Endodermal cell (in vitro differentiated cells): ENCODE measurements at regions not wholly inside any gene's neighbourhood (a gene's known extent, or its start where the extent isn't known, plus 50 kb on each side); places are given as distances from the start of the nearest gene placed in this dataset.
"Not testable (repeated sequence)": the region's sequence is repeated elsewhere in the genome, so short reads cannot be mapped to it uniquely, and the experiment has no call there.

Source experiments
- DNase-seq: peaks from one replicate; pipeline ENCODE4 v3.0.0-alpha.2; 2017
- H3K27ac ChIP-seq: 2 replicates; pipeline ENCODE4 v1.5.1; 2013; ENCODE audit warnings: mild to moderate bottlenecking, low read depth, low read length, moderate library complexity
- H3K27me3 ChIP-seq: 2 replicates; pipeline ENCODE4 v1.6.1; 2013; ENCODE audit warnings: mild to moderate bottlenecking, low read length, moderate library complexity; ENCODE audit not compliant: insufficient read depth, control insufficient read depth, poor library complexity, severe bottlenecking
- H3K36me3 ChIP-seq: 2 replicates; pipeline ENCODE4 v1.7.0; 2013; ENCODE audit warnings: mild to moderate bottlenecking, low read length, moderate library complexity; ENCODE audit not compliant: control insufficient read depth, insufficient read depth
- H3K4me1 ChIP-seq: one replicate; pipeline ENCODE4 v1.7.0; 2013; ENCODE audit warnings: low read length; ENCODE audit not compliant: control insufficient read depth, insufficient read depth
- H3K4me3 ChIP-seq: 2 replicates; pipeline ENCODE4 v1.5.1; 2013; ENCODE audit warnings: mild to moderate bottlenecking, low read length, moderate library complexity
- H3K9ac ChIP-seq: 2 replicates; pipeline ENCODE4 v1.6.1; 2013; ENCODE audit warnings: mild to moderate bottlenecking, low read length, moderate library complexity; ENCODE audit not compliant: poor library complexity, severe bottlenecking; ENCODE audit errors: extremely low read depth
- H3K9me3 ChIP-seq: 2 replicates; pipeline ENCODE4 v1.6.1; 2013; ENCODE audit warnings: mild to moderate bottlenecking, low read length, moderate library complexity; ENCODE audit not compliant: control insufficient read depth
- H3K27ac Mint-ChIP-seq: 2 replicates; pipeline ENCODE4 v1.8.0; 2020; ENCODE audit warnings: mixed read lengths
- H3K27me3 Mint-ChIP-seq: 2 replicates; pipeline ENCODE4 v1.8.0; 2021; ENCODE audit warnings: mild to moderate bottlenecking, mixed read lengths; ENCODE audit not compliant: insufficient read depth
- H3K36me3 Mint-ChIP-seq: 2 replicates; pipeline ENCODE4 v1.8.0; 2020; ENCODE audit warnings: low read depth, mixed read lengths
- H3K4me1 Mint-ChIP-seq: 2 replicates; pipeline ENCODE4 v1.8.0; 2020; ENCODE audit warnings: mixed read lengths
- H3K4me3 Mint-ChIP-seq: 2 replicates; pipeline ENCODE4 v1.8.0; 2020; ENCODE audit warnings: mild to moderate bottlenecking, moderate library complexity, mixed read lengths
- H3K9me3 Mint-ChIP-seq: 2 replicates; pipeline ENCODE4 v1.8.0; 2020; ENCODE audit warnings: mild to moderate bottlenecking, mixed read lengths
- CTCF ChIP-seq: fragments of 200-600 bp; sonication (generic); conservative IDR thresholded peaks from 2 replicates; pipeline ENCODE4 v1.5.0; 2021; ENCODE audit warnings: antibody characterized with exemption, mild to moderate bottlenecking
- WGBS, 2 experiments: methylation state at CpG; one replicate each; pipeline versions ENCODE4 v1.1.5 to v1.1.7; 2013; ENCODE audit warnings: missing lambda C conversion rate in 2 of 2, mixed read lengths in 1 of 2; ENCODE audit not compliant: insufficient coverage in 1 of 2, insufficient read length in 1 of 2; 5-methylcytosine and 5-hydroxymethylcytosine counted together

- no peaks in the 10 kb centered on the region for H3K4me1 Mint-ChIP-seq
- Histone ChIP-seq H3K4me1 (no peaks in the 10 kb centered on the region), H3K27me3 (no peaks in the 10 kb centered on the region), H3K36me3 (no peaks in the 10 kb centered on the region), H3K9ac (no peak overlapping the region), H3K27ac (no peak overlapping the region), H3K4me3 (no peak overlapping the region), H3K9me3 (peaks cover 1% of the 10 kb centered on the region)
- no peak overlapping the region for H3K4me3 Mint-ChIP-seq
- WGBS, 2 experiments = no CpG with 5 or more reads among the region's 1 CpG
- peaks cover 4% of the 10 kb centered on the region for H3K9me3 Mint-ChIP-seq
- no peaks in the 10 kb centered on the region for H3K36me3 Mint-ChIP-seq
- no peak overlapping the region for H3K27ac Mint-ChIP-seq
- TF ChIP-seq CTCF = no peak
- DNase-seq = no peak
- H3K27me3 Mint-ChIP-seq = no peaks in the 10 kb centered on the region
Observed at GRCh38 chr6:60891606-60892005, 1394.4 kb downstream of the KHDRBS2 start.

- not testable (repeated sequence) for DNase-seq, H3K4me1 Mint-ChIP-seq, H3K36me3 Mint-ChIP-seq, H3K36me3 ChIP-seq, H3K4me3 Mint-ChIP-seq, H3K4me1 ChIP-seq, H3K27ac ChIP-seq, H3K4me3 ChIP-seq, H3K9me3 Mint-ChIP-seq, H3K9ac ChIP-seq, H3K27ac Mint-ChIP-seq, H3K27me3 ChIP-seq, H3K27me3 Mint-ChIP-seq, H3K9me3 ChIP-seq
- WGBS, 2 experiments = 60 to 86% methylated on average over 1 to 2 of the region's 3 CpGs
Observed at GRCh38 chr6:60877396-60877795, 1408.6 kb downstream of the KHDRBS2 start.

- H3K4me3 ChIP-seq, H3K36me3 Mint-ChIP-seq, H3K9me3 ChIP-seq, H3K27me3 ChIP-seq, H3K27me3 Mint-ChIP-seq, H3K9me3 Mint-ChIP-seq, H3K36me3 ChIP-seq, H3K27ac Mint-ChIP-seq, DNase-seq, H3K4me1 Mint-ChIP-seq, H3K4me1 ChIP-seq, H3K9ac ChIP-seq, H3K4me3 Mint-ChIP-seq, H3K27ac ChIP-seq: not testable (repeated sequence)
- 87% methylated on average over 4 of the region's 4 CpGs; no CpG with 5 or more reads in 1 of the 2 experiments for WGBS, 2 experiments
Observed at GRCh38 chr6:60870779-60871178, 1415.2 kb downstream of the KHDRBS2 start.

GRCh38 chr6:60867548-60867947, 1418.5 kb downstream of the KHDRBS2 start:
- TF ChIP-seq CTCF = no peak
- H3K27me3 ChIP-seq = no peaks in the 10 kb centered on the region
- H3K27ac ChIP-seq = no peak overlapping the region
- H3K9ac ChIP-seq = no peak overlapping the region
- DNase-seq = no peak
- H3K36me3 ChIP-seq = no peaks in the 10 kb centered on the region
- no peak overlapping the region for H3K27ac Mint-ChIP-seq
- peaks cover 1% of the 10 kb centered on the region for H3K9me3 Mint-ChIP-seq
- H3K4me1 Mint-ChIP-seq = no peaks in the 10 kb centered on the region
- H3K9me3 ChIP-seq = no peaks in the 10 kb centered on the region
- no peaks in the 10 kb centered on the region for H3K36me3 Mint-ChIP-seq
- no peak overlapping the region for H3K4me3 Mint-ChIP-seq
- no peaks in the 10 kb centered on the region for H3K27me3 Mint-ChIP-seq
- H3K4me1 ChIP-seq = no peaks in the 10 kb centered on the region
- H3K4me3 ChIP-seq = no peak overlapping the region
